A549 (cell line): ENCODE measurements at regions not wholly inside any gene's neighbourhood (a gene's known extent, or its start where the extent isn't known, plus 50 kb on each side); places are given as distances from the start of the nearest gene placed in this dataset.

Experiments used
- CTCF ChIP-seq: fragments of >200 bp; sonication (Bioruptor Twin); formaldehyde crosslinking; IDR thresholded peaks from 3 replicates; pipeline ENCODE4 v1.5.1; 2016
- JUN ChIP-seq, 2 experiments: fragments of >200 bp; sonication (Bioruptor Twin); formaldehyde crosslinking; IDR thresholded peaks; 2 replicates in 1 of 2; 3 replicates in 1 of 2; pipeline ENCODE4 v1.6.1; 2016 to 2017
- POLR2A ChIP-seq: IDR thresholded peaks from 2 replicates; pipeline ENCODE4 v1.6.1; 2012; ENCODE audit warnings: mild to moderate bottlenecking, low read length

- TF ChIP-seq POLR2A, result no peak
- no peak for TF ChIP-seq JUN (IDR thresholded peaks at IDR 0.05)
- no peak for TF ChIP-seq CTCF
These were observed 1243.0 kb upstream of the CDH9 start for GRCh38 chr5:28281351-28281750.
